Fibroblast of pulmonary artery (primary cell): ENCODE measurements at regions not wholly inside any gene's neighbourhood (a gene's known extent, or its start where the extent isn't known, plus 50 kb on each side); places are given as distances from the start of the nearest gene placed in this dataset.
"Not testable (repeated sequence)": the region's sequence is repeated elsewhere in the genome, so short reads cannot be mapped to it uniquely, and the experiment has no call there.

Experiments
- DNase-seq: peaks from one replicate; pipeline ENCODE4 v3.0.0-alpha.2; 2010; ENCODE audit warnings: low read depth
- H3K4me3 ChIP-seq: replicated peaks from 2 replicates; pipeline ENCODE4 v1.5.1; 2011; ENCODE audit warnings: low read depth, mild to moderate bottlenecking, control low read depth, low read length, moderate library complexity
- CTCF ChIP-seq: IDR thresholded peaks from 2 replicates; pipeline ENCODE4 v1.5.1; 2011; ENCODE audit warnings: mild to moderate bottlenecking, control low read depth, low read length, inconsistent platforms; ENCODE audit errors: missing control alignments

- no peak for DNase-seq
- TF ChIP-seq CTCF, result no peak
These were observed 80.1 kb downstream of the EOMES start for GRCh38 chr3:27641888-27642601.

GRCh38 chr3:27641271-27641800 lies 80.8 kb downstream of the EOMES start:
- H3K4me3 ChIP-seq, result no peak overlapping the region
- no peak for DNase-seq
- no peak for TF ChIP-seq CTCF

More at GRCh38 chr3:27641888-27642601, 80.1 kb downstream of the EOMES start:
- H3K4me3 ChIP-seq, result no peak overlapping the region

- no peak for DNase-seq
- H3K4me3 ChIP-seq, result no peak overlapping the region
- no peak for TF ChIP-seq CTCF
These were observed 82.9 kb downstream of the EOMES start for GRCh38 chr3:27639271-27639670.

GRCh38 chr3:27638594-27638993 lies 83.5 kb downstream of the EOMES start:
- DNase-seq, result no peak
- H3K4me3 ChIP-seq, result no peak overlapping the region
- no peak for TF ChIP-seq CTCF

- no peak for DNase-seq
- no peak overlapping the region for H3K4me3 ChIP-seq
- TF ChIP-seq CTCF, result no peak
These were observed 84.7 kb downstream of the EOMES start for GRCh38 chr3:27637346-27637995.

GRCh38 chr3:27635006-27635405 lies 87.1 kb downstream of the EOMES start:
- DNase-seq, H3K4me3 ChIP-seq: not testable (repeated sequence)

GRCh38 chr3:27633224-27633545 lies 88.9 kb downstream of the EOMES start:
- no peak for TF ChIP-seq CTCF
- H3K4me3 ChIP-seq, result peak overlapping the region; percentile 49
- DNase-seq, result peak; percentile 56
